ENCODE measurements at regions not wholly inside any gene's neighbourhood (a gene's known extent, or its start where the extent isn't known, plus 50 kb on each side); places are given as distances from the start of the nearest gene placed in this dataset.

- TF ChIP-seq CTCF (IDR thresholded peaks at IDR 0.05): no peak
- no peak for TF ChIP-seq POLR2A (IDR thresholded peaks at IDR 0.05)
Observed at GRCh38 chr7:118312051-118312450, 87.5 kb downstream of the ANKRD7 start.

Measured in breast epithelium (tissue), 3 donors.